AG04450 (cell line): ENCODE measurements at regions not wholly inside any gene's neighbourhood (a gene's known extent, or its start where the extent isn't known, plus 50 kb on each side); places are given as distances from the start of the nearest gene placed in this dataset.

Source experiments
- CTCF ChIA-PET: fragments of 300-600, 350-600 bp; formaldehyde crosslinking; extraction: SDS; loops from one replicate; lab custom pipeline; 2022; ENCODE audit warnings: antibody characterized with exemption, inconsistent platforms; lab: Charles Lee
- POLR2A ChIA-PET: fragments of 350-600 bp; formaldehyde crosslinking; extraction: SDS; loops from one replicate; lab custom pipeline; 2021; ENCODE audit warnings: antibody characterized with exemption, inconsistent platforms; lab: Yijun Ruan, JAX
- DNase-seq: peaks from one replicate; pipeline ENCODE4 v3.0.0-alpha.2; 2011; ENCODE audit warnings: low read depth, low spot score
- H3K27ac ChIP-seq: one replicate; pipeline ENCODE4 v1.5.1; 2012; ENCODE audit warnings: low read depth, low read length, control low read depth
- H3K27me3 ChIP-seq: one replicate; pipeline ENCODE4 v1.6.0; 2012; ENCODE audit warnings: low read length; ENCODE audit not compliant: control insufficient read depth, insufficient read depth
- H3K4me3 ChIP-seq: 2 replicates; pipeline ENCODE4 v1.5.1; 2011; ENCODE audit warnings: mild to moderate bottlenecking, low read depth, low read length, control low read depth
- H3K9me3 ChIP-seq: 2 replicates; pipeline ENCODE4 v1.5.1; 2012; ENCODE audit warnings: low read length; ENCODE audit not compliant: control insufficient read depth, insufficient read depth
- TF ChIP-seq, protein P1 (sequence below): IDR thresholded peaks from 2 replicates; pipeline ENCODE4 v1.5.1; 2011; ENCODE audit warnings: low read depth, low read length, control low read depth, inconsistent platforms

DNA sequence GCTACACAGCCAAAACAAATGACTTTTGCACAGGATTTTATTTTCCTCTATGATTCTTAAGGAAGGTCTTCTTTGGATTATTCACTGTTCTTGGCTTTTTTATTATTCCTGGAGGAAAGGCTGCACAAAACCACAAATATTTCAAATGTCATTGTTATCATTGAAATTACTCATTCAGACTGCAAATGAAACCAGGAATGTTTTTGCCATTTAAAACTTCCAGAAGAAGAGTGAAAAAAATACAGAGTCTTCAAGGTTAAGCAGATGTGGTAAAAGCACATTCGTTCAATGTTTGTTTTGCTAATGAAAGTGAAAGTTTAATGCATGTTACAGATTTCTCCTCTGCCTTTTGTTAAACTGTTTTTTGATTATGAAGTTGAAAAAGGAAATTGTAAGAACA lies 238.2 kb downstream of the TLE4 start:
- CTCF ChIA-PET = interaction anchor here (0.7 kb wide), 1 partner anchor 680 kb away, joined by 3 read pairs; no protein-coding TSS in a partner anchor
- Histone ChIP-seq H3K9me3 (no peaks in the 10 kb centered on the region), H3K27me3 (no peaks in the 10 kb centered on the region), H3K27ac (no peak overlapping the region), H3K4me3 (no peak overlapping the region)
- POLR2A ChIA-PET = no interaction called here
- peak; percentile 55 for DNase-seq
- TF ChIP-seq, protein P1, sequence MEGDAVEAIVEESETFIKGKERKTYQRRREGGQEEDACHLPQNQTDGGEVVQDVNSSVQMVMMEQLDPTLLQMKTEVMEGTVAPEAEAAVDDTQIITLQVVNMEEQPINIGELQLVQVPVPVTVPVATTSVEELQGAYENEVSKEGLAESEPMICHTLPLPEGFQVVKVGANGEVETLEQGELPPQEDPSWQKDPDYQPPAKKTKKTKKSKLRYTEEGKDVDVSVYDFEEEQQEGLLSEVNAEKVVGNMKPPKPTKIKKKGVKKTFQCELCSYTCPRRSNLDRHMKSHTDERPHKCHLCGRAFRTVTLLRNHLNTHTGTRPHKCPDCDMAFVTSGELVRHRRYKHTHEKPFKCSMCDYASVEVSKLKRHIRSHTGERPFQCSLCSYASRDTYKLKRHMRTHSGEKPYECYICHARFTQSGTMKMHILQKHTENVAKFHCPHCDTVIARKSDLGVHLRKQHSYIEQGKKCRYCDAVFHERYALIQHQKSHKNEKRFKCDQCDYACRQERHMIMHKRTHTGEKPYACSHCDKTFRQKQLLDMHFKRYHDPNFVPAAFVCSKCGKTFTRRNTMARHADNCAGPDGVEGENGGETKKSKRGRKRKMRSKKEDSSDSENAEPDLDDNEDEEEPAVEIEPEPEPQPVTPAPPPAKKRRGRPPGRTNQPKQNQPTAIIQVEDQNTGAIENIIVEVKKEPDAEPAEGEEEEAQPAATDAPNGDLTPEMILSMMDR = no peak

DNA sequence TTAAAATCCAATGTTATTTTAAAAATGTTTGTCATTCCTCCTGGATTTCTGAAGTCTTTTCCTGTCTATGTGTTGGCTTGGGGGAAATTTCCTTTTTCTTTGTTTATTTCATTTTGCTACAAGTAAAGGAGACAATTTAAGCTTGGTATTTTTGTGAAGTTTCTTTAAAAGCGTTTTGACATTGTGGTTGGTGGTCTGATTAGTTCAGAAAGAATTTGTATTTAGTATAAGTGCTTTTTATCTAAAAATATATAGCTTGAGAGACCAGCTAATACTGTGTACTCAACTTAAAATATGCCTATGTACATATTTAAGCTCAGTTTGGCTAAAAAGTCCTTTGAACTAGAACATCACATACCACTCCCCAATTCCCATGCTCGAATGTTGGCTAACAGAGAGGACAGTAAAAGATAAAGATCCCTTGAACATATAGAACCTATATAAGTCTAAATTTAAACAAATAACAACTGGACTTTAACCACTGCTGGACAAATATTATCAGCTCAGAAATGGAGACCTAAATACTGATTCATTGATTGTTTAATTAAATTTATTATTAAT lies 237.6 kb downstream of the TLE4 start:
- DNase-seq = no peak
- Histone ChIP-seq H3K27me3 (no peaks in the 10 kb centered on the region), H3K4me3 (no peak overlapping the region), H3K9me3 (no peaks in the 10 kb centered on the region), H3K27ac (no peak overlapping the region)
- CTCF ChIA-PET = interaction anchor here (0.7 kb wide), 1 partner anchor 680 kb away, joined by 3 read pairs; no protein-coding TSS in a partner anchor
- TF ChIP-seq, protein P1 = no peak
- POLR2A ChIA-PET = no interaction called here

DNA sequence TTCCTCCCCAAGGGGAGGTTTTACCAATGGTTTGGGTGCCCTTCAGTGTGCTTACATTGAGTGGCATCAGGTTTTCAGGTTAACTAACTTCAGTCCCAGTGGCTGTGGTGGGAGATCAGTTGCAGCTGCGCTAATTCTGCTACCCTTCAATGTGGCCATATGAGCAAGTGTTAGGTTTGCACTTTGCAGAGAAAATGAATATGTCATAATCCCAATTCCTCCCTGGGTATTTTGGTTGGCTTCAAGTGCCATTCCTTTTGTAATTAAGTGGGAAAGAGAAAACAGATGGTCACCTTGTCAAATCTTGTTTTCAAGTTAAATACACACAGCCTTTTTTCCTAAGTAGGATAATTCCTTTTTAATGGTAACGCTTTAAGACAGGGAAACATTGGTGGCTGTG lies 236.2 kb downstream of the TLE4 start:
- CTCF ChIA-PET = no interaction called here
- no peak overlapping the region for H3K27ac ChIP-seq
- no peak overlapping the region for H3K4me3 ChIP-seq
- H3K27me3 ChIP-seq = no peaks in the 10 kb centered on the region
- H3K9me3 ChIP-seq = no peaks in the 10 kb centered on the region
- TF ChIP-seq, protein P1 = no peak
- POLR2A ChIA-PET = no interaction called here
- no peak for DNase-seq

DNA sequence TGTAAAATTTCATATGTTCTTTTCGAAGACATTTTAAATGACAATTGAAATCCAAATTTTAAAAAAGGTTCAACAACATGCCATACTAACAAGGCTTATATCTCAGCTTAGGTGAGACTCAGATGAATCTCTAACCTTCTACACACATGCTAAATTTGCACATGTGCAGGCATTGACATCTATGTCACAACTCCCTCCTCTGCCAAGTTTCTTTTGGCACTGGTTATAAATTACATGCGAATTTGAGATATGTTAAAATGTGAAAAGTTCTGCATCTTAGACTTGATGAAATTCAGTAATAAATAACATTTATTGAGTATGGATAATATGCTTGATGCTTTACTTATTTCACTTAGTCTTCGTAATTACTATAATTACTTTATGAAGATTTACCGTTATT lies 234.3 kb downstream of the TLE4 start:
- CTCF ChIA-PET = no interaction called here
- POLR2A ChIA-PET = no interaction called here

DNA sequence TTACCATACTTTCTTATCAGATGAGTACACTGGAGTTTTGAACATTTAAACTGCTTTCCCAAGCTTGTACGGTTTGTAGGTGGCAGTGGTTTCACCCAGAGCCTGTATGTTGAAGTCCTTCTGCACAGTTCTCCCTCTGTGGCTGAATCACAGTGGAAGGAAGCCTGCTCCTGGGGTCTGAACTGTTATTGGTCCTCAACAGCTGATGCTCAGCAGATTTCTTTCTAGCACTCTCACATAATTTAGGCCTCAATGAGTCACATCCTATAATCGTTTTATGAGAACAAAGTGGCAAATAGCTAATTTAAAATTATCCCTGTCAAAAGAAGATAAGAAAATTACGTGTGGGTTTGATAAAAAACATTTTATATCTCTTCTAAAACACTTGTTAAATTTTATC lies 229.7 kb downstream of the TLE4 start:
- TF ChIP-seq, protein P1 = no peak
- no peak overlapping the region for H3K27ac ChIP-seq
- H3K4me3 ChIP-seq = no peak overlapping the region
- no peak for DNase-seq
- no peaks in the 10 kb centered on the region for H3K9me3 ChIP-seq
- no peaks in the 10 kb centered on the region for H3K27me3 ChIP-seq
- ChIA-PET CTCF (no interaction called here), POLR2A (no interaction called here)

More for the DNA sequence above, 234.3 kb downstream of the TLE4 start:
- H3K27ac ChIP-seq = no peak overlapping the region
- no peak for DNase-seq
- TF ChIP-seq, protein P1 = no peak
- no peaks in the 10 kb centered on the region for H3K27me3 ChIP-seq
- H3K4me3 ChIP-seq = no peak overlapping the region
- H3K9me3 ChIP-seq = no peaks in the 10 kb centered on the region
